ENCODE measurements at regions not wholly inside any gene's neighbourhood (a gene's known extent, or its start where the extent isn't known, plus 50 kb on each side); places are given as distances from the start of the nearest gene placed in this dataset.

DNA sequence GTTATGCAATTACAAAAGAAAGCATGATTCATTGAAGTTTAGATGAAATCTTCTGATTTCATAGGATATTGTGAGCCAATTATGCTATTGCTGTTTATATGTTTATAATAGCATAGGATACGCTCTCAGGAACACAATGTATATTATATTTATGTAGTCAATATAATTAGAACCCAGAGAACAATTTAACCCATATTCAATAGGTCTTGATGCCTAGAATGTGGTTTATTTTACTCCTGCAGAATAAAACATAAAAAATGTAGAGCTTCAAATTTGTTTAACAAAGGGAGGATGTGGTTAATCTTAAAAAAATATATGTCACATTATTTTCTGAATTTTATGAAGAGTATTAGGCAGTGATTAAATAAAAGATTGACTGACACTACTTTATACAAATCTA, 380.8 kb upstream of the SPRY2 start:
- DNase-seq (ENCODE audit: low read depth): no peak
- TF ChIP-seq POLR2A (IDR thresholded peaks at IDR 0.05; ENCODE audit: extremely low read depth, insufficient read length) (no peak), MYC (IDR thresholded peaks at IDR 0.05; ENCODE audit: low read depth, low read length) (no peak), MAX (IDR thresholded peaks at IDR 0.05; ENCODE audit: low read depth, low read length) (no peak)
- TF ChIP-seq, protein P1, sequence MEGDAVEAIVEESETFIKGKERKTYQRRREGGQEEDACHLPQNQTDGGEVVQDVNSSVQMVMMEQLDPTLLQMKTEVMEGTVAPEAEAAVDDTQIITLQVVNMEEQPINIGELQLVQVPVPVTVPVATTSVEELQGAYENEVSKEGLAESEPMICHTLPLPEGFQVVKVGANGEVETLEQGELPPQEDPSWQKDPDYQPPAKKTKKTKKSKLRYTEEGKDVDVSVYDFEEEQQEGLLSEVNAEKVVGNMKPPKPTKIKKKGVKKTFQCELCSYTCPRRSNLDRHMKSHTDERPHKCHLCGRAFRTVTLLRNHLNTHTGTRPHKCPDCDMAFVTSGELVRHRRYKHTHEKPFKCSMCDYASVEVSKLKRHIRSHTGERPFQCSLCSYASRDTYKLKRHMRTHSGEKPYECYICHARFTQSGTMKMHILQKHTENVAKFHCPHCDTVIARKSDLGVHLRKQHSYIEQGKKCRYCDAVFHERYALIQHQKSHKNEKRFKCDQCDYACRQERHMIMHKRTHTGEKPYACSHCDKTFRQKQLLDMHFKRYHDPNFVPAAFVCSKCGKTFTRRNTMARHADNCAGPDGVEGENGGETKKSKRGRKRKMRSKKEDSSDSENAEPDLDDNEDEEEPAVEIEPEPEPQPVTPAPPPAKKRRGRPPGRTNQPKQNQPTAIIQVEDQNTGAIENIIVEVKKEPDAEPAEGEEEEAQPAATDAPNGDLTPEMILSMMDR (IDR thresholded peaks at IDR 0.05; ENCODE audit: low read depth, low read length): no peak
- no peak overlapping the region for H3K4me3 ChIP-seq (ENCODE audit: low read depth, low read length)

GRCh38 chr13:80718970-80719369, 378.0 kb upstream of the SPRY2 start:
- DNase-seq (ENCODE audit: low read depth): no peak
- H3K4me3 ChIP-seq (ENCODE audit: low read depth, low read length): no peak overlapping the region
- TF ChIP-seq, protein P1 (IDR thresholded peaks at IDR 0.05; ENCODE audit: low read depth, low read length): no peak
- TF ChIP-seq MYC (IDR thresholded peaks at IDR 0.05; ENCODE audit: low read depth, low read length): no peak
- TF ChIP-seq MAX (IDR thresholded peaks at IDR 0.05; ENCODE audit: low read depth, low read length): no peak
- no peak for TF ChIP-seq POLR2A (IDR thresholded peaks at IDR 0.05; ENCODE audit: extremely low read depth, insufficient read length)

GRCh38 chr13:80717776-80718175, 376.9 kb upstream of the SPRY2 start:
- TF ChIP-seq POLR2A (IDR thresholded peaks at IDR 0.05; ENCODE audit: extremely low read depth, insufficient read length): no peak
- no peak for DNase-seq (ENCODE audit: low read depth)
- no peak overlapping the region for H3K4me3 ChIP-seq (ENCODE audit: low read depth, low read length)

DNA sequence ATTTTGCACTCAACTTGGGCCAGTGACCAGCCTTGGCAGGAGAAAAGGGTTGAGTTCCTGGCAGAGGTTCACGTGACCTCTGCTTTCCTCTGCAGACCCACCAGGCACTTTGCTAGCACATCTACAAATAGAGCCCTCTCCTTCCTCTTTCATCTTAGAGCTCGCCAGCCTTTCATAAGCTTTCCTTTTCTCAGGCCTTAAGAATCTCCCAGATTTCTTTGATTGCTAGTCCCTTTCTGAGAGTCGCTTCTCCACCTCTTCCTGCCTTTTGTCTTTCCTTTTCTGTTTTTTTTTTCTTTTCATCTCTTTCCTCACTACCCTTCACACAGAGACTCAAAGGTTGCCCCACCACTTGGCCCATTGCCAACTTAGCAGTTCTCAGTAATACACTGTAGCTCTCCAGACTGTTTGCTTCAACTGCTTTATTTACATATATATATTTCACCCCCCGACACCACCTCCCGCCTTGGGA, 375.7 kb upstream of the SPRY2 start:
- no peak for TF ChIP-seq MAX (IDR thresholded peaks at IDR 0.05; ENCODE audit: low read depth, low read length)
- DNase-seq (ENCODE audit: low read depth): no peak
- H3K4me3 ChIP-seq (ENCODE audit: low read depth, low read length): no peak overlapping the region

DNA sequence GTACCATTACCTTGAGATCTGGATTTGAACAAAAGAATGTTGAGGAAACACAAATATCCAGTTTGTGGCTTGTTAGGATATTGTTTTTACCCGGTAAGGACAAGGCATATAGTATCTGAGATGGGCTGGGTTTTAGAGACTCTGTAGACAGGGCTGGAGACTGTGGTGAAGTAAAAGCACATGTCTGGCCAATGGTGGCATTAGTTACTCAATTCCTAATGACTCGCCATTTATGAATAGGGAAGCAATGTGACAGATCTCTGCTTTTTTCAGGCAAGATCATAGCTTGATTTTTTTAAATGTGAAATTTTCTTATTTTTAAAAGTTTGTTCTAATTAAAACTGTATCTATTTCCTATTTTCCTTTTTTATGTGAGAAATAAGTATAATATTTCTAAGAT, 371.1 kb upstream of the SPRY2 start:
- no peak for DNase-seq (ENCODE audit: low read depth)
- no peak overlapping the region for H3K4me3 ChIP-seq (ENCODE audit: low read depth, low read length)
- TF ChIP-seq, protein P1 (IDR thresholded peaks at IDR 0.05; ENCODE audit: low read depth, low read length): no peak
- no peak for TF ChIP-seq MAX (IDR thresholded peaks at IDR 0.05; ENCODE audit: low read depth, low read length)
- no peak for TF ChIP-seq POLR2A (IDR thresholded peaks at IDR 0.05; ENCODE audit: extremely low read depth, insufficient read length)
- no peak for TF ChIP-seq MYC (IDR thresholded peaks at IDR 0.05; ENCODE audit: low read depth, low read length)

- TF ChIP-seq MAX (IDR thresholded peaks at IDR 0.05; ENCODE audit: low read depth, low read length) (no peak), MYC (IDR thresholded peaks at IDR 0.05; ENCODE audit: low read depth, low read length) (no peak), POLR2A (IDR thresholded peaks at IDR 0.05; ENCODE audit: extremely low read depth, insufficient read length) (no peak)
- TF ChIP-seq, protein P1 (IDR thresholded peaks at IDR 0.05; ENCODE audit: low read depth, low read length): no peak
Observed at GRCh38 chr13:80708791-80709190, 367.9 kb upstream of the SPRY2 start.

More at GRCh38 chr13:80708791-80709190, 367.9 kb upstream of the SPRY2 start:
- DNase-seq (ENCODE audit: low read depth): no peak
- H3K4me3 ChIP-seq (ENCODE audit: low read depth, low read length): no peak overlapping the region
